ENCODE measurements at regions not wholly inside any gene's neighbourhood (a gene's known extent, or its start where the extent isn't known, plus 50 kb on each side); places are given as distances from the start of the nearest gene placed in this dataset.

GRCh38 chr4:178836865-178837264 lies 1394.6 kb upstream of the AGA start:
- WGBS, 2 donors = 87 to 94% methylated on average over 1 of the region's 1 CpG
- no peak overlapping the region for H3K4me3 ChIP-seq
- intact Hi-C loops (cut with DNase I; ENCODE audit: low total_unique reads) = no loop called here
- no peak overlapping the region for H3K27ac ChIP-seq
- H3K4me1 ChIP-seq = no peaks in the 10 kb centered on the region
- TF ChIP-seq, protein P1, sequence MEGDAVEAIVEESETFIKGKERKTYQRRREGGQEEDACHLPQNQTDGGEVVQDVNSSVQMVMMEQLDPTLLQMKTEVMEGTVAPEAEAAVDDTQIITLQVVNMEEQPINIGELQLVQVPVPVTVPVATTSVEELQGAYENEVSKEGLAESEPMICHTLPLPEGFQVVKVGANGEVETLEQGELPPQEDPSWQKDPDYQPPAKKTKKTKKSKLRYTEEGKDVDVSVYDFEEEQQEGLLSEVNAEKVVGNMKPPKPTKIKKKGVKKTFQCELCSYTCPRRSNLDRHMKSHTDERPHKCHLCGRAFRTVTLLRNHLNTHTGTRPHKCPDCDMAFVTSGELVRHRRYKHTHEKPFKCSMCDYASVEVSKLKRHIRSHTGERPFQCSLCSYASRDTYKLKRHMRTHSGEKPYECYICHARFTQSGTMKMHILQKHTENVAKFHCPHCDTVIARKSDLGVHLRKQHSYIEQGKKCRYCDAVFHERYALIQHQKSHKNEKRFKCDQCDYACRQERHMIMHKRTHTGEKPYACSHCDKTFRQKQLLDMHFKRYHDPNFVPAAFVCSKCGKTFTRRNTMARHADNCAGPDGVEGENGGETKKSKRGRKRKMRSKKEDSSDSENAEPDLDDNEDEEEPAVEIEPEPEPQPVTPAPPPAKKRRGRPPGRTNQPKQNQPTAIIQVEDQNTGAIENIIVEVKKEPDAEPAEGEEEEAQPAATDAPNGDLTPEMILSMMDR (IDR thresholded peaks at IDR 0.05) = no peak
- TF ChIP-seq POLR2A (IDR thresholded peaks at IDR 0.05) = no peak
- no peak for DNase-seq
- no peaks in the 10 kb centered on the region for H3K9me3 ChIP-seq
- H3K36me3 ChIP-seq (ENCODE audit: low read depth, missing control alignments) = no peaks in the 10 kb centered on the region
- H3K27me3 ChIP-seq = no peaks in the 10 kb centered on the region

DNA sequence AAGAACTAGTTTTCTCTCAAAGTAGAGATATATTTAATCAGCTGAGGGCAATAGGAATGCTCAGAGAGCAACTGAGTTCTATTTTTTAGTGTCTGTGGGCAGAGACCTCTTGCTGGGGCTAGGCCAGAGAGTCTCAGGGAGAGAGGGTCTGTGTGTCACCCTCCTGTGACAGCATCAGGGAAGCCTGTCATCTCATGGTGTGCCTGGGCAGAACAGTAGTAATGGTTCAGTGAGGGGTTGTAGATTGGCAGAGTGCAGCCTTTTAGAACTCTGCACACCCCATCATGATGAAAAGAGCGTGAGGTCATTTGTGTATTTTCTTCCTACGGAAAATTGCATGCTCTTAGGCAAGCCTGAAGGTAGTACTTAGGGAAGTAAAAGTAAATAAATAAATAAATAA lies 1396.5 kb upstream of the AGA start:
- TF ChIP-seq, protein P1 (IDR thresholded peaks at IDR 0.05) = no peak
- TF ChIP-seq POLR2A (IDR thresholded peaks at IDR 0.05) = no peak
- Histone ChIP-seq H3K27ac (no peak overlapping the region), H3K27me3 (no peaks in the 10 kb centered on the region), H3K4me3 (no peak overlapping the region), H3K36me3 (ENCODE audit: low read depth, missing control alignments) (no peaks in the 10 kb centered on the region), H3K4me1 (no peaks in the 10 kb centered on the region), H3K9me3 (no peaks in the 10 kb centered on the region)
- no peak for DNase-seq
- intact Hi-C loops (cut with DNase I; ENCODE audit: low total_unique reads) = no loop called here
- WGBS, 2 donors = 89 to 90% methylated on average over 2 of the region's 2 CpGs

DNA sequence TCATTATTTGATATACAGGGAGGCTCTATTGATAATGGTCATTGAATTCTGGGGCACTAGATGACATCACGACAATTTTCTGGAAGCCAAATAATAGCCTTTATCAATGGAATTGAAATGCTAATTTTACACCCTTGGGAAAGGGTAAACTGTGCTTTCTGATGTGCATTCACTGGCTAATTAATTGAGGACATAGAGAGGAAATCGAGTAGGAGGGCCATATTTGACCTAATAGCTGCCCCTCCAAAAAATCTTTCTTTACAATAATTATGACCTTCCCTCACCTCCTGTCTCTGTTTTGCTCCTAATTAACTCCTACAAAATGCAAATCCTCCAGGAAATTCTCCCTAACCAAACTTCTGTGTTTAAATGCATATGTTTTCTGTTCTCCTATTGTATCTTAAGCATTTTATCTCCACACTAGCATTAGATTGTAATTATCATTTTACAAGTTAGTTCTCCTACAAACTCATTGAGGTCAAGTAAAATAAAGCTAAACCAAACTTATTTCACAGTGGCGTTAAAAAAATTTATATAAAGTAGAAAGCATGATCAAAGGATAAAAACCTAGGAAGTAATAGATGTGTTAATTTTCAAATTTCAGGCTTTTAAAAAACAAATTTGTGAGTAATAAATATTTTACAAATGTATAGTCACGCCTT lies 1414.0 kb upstream of the AGA start:
- intact Hi-C loops (cut with DNase I; ENCODE audit: low total_unique reads) = no loop called here
- Histone ChIP-seq H3K9me3 (no peaks in the 10 kb centered on the region), H3K36me3 (ENCODE audit: low read depth, missing control alignments) (no peaks in the 10 kb centered on the region), H3K27ac (no peak overlapping the region), H3K27me3 (no peaks in the 10 kb centered on the region), H3K4me3 (no peak overlapping the region), H3K4me1 (peaks cover 1% of the 10 kb centered on the region)
- 56 to 64% methylated on average over 4 of the region's 4 CpGs for WGBS, 2 donors
- no peak for DNase-seq
- no peak for TF ChIP-seq POLR2A (IDR thresholded peaks at IDR 0.05)
- TF ChIP-seq, protein P1 (IDR thresholded peaks at IDR 0.05) = no peak

GRCh38 chr4:178871476-178871875 lies 1429.2 kb upstream of the AGA start:
- Histone ChIP-seq H3K4me1 (no peaks in the 10 kb centered on the region), H3K27ac (no peak overlapping the region), H3K4me3 (no peak overlapping the region), H3K27me3 (no peaks in the 10 kb centered on the region), H3K9me3 (no peaks in the 10 kb centered on the region), H3K36me3 (ENCODE audit: low read depth, missing control alignments) (no peaks in the 10 kb centered on the region)
- WGBS, 2 donors = 55 to 78% methylated on average over 1 to 2 of the region's 2 CpGs
- intact Hi-C loops (cut with DNase I; ENCODE audit: low total_unique reads) = no loop called here
- TF ChIP-seq, protein P1 (IDR thresholded peaks at IDR 0.05) = no peak
- no peak for TF ChIP-seq POLR2A (IDR thresholded peaks at IDR 0.05)
- DNase-seq = no peak

DNA sequence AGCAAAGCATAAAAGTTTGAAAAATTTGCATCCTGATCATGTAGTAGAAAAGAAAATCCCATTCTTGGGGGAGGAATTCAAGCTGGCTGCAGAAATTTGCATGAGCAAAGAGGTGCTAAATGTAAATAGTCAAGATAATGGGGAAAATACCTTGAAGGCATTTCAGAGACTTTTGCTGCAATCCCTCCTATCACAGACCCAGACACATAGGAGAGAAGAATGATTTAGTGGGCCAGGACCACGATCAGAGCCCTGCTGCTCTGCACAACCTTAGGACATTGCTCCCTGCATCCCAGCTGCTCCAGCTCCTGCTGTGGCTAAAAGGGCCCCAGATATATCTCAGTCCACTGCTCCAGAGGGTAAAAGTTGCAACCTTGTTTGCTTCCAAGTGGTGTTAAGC lies 1439.7 kb upstream of the AGA start:
- intact Hi-C loops (cut with DNase I; ENCODE audit: low total_unique reads) = no loop called here
- no peak overlapping the region for H3K4me3 ChIP-seq
- DNase-seq = no peak
- no peaks in the 10 kb centered on the region for H3K36me3 ChIP-seq (ENCODE audit: low read depth, missing control alignments)
- no peaks in the 10 kb centered on the region for H3K27me3 ChIP-seq
- TF ChIP-seq POLR2A (IDR thresholded peaks at IDR 0.05) = no peak
- TF ChIP-seq, protein P1 (IDR thresholded peaks at IDR 0.05) = no peak
- H3K27ac ChIP-seq = no peak overlapping the region
- H3K9me3 ChIP-seq = no peaks in the 10 kb centered on the region
- 36 to 82% methylated on average over 1 of the region's 1 CpG for WGBS, 2 donors
- no peaks in the 10 kb centered on the region for H3K4me1 ChIP-seq
